ENCODE measurements at regions not wholly inside any gene's neighbourhood (a gene's known extent, or its start where the extent isn't known, plus 50 kb on each side); places are given as distances from the start of the nearest gene placed in this dataset.

DNA sequence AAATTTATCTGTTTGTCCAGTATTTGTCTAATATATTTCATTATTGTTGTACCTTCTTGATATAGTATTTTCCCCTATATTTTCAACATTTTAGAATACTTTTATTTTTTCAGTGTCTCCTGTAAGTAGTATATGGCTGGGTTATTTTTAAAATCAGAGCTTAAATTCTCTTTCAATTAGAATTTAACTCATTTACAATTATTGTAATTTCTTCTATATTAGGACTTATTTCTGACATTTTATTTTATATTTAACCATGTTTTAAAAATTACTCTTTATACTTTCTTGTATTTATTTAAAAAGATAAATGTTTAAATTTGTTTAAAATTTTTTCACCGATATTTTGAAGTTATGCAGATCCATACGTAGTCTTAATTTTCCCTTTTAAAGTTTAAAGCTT is 220.0 kb upstream of the NPVF start:
- ChIA-PET CTCF (no interaction called here), POLR2A (no interaction called here)
- no peak for DNase-seq (ENCODE audit: low read depth, low spot score)
- no peak overlapping the region for H3K4me3 ChIP-seq (ENCODE audit: low read depth, low read length)
- TF ChIP-seq CTCF (IDR thresholded peaks at IDR 0.05; ENCODE audit: insufficient read depth, low read length, missing control alignments): no peak

- DNase-seq (ENCODE audit: low read depth, low spot score): no peak
- no peak overlapping the region for H3K4me3 ChIP-seq (ENCODE audit: low read depth, low read length)
- POLR2A ChIA-PET: no interaction called here
- no peak for TF ChIP-seq CTCF (IDR thresholded peaks at IDR 0.05; ENCODE audit: insufficient read depth, low read length, missing control alignments)
- CTCF ChIA-PET: no interaction called here
Measured at GRCh38 chr7:25454020-25454419, 225.7 kb upstream of the NPVF start.

DNA sequence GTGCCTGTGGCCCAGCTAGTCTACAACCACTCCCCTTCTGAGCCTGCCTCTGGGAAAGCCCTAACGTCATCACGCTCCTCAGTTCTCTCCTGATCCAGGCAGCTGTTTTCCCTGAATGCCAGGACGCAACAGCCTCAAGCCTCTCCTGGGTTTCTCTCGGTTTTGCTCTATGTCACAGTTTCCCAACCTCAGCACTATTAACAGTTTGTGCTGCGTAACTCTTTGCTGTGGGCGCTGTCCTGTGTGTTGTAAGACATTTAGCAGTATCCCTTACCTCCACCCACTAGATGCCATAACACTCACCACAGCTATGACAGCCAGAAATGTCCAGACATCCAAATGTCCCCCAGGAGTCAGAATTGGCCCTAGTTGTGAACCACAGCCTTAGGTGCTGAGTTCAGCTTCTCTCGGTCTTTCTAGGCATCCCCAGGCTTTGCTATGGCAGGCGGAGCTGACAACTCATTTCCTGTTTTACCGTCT is 226.3 kb upstream of the NPVF start:
- no peak overlapping the region for H3K4me3 ChIP-seq (ENCODE audit: low read depth, low read length)
- DNase-seq (ENCODE audit: low read depth, low spot score): no peak
- TF ChIP-seq CTCF (IDR thresholded peaks at IDR 0.05; ENCODE audit: insufficient read depth, low read length, missing control alignments): no peak
- ChIA-PET POLR2A (no interaction called here), CTCF (interaction anchor here (1.1 kb wide), 1 partner anchor 113 kb away, joined by 3 read pairs; no protein-coding TSS in a partner anchor)

GRCh38 chr7:25455683-25456251 is 227.5 kb upstream of the NPVF start:
- ChIA-PET POLR2A (no interaction called here), CTCF (interaction anchor here (1.1 kb wide), 1 partner anchor 111 kb away, joined by 3 read pairs; no protein-coding TSS in a partner anchor)
- H3K4me3 ChIP-seq (ENCODE audit: low read depth, low read length): no peak overlapping the region
- DNase-seq (ENCODE audit: low read depth, low spot score): no peak
- no peak for TF ChIP-seq CTCF (IDR thresholded peaks at IDR 0.05; ENCODE audit: insufficient read depth, low read length, missing control alignments)

DNA sequence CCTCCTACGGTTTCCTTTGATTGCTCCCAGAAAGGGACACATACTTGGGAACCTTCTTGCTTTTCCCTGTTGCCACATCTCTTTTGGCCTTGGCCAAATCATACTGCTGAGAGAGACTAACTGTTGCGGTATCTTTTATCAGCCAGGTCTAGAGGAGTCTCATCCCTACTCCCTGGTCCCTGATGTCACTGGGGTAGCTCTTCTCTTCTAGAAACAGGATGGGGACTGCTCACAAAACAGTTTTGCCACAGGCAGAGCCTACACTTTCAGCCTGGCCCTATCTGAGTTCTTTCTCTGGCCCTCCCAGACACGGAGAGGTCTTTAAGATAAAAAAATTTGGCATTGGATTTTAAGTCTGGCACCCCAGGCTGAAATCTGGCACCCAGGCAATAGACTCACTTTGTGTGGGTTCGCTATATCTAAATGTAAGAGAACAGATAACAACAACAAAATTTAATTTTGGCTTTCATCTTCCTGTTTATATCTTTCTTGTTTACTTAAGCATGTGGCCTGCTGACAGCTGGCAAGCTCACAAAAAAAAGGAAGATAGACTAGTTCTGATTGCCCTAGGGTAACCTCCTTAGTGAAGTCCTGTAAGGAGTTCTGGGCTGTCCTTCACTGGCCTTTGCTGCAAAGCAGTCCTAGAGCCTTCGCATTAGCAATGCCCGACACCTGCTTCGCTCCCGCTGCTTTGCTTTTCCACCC is 228.3 kb upstream of the NPVF start:
- TF ChIP-seq CTCF (IDR thresholded peaks at IDR 0.05; ENCODE audit: insufficient read depth, low read length, missing control alignments): no peak
- DNase-seq (ENCODE audit: low read depth, low spot score): no peak
- ChIA-PET POLR2A (no interaction called here), CTCF (no interaction called here)
- no peak overlapping the region for H3K4me3 ChIP-seq (ENCODE audit: low read depth, low read length)

DNA sequence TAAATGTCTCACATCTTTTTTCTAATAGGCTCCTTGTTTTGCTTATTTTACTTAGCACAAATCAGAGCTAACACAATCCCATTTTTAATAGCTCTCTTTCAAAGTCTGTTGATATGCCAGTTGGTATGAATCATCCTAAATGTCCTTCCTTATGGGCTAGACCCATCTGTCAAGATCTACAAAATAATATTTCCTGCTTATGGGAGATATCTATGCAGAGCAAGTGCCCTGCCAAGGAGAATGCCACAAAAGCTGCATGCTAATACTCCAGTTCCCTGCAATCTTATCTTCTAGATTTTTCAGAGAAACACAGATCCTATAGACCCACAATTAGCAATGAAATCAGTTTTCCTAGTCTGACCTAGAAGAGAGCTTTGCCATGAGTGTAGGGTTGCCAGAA is 230.8 kb upstream of the NPVF start:
- ChIA-PET CTCF (no interaction called here), POLR2A (no interaction called here)
- no peak for TF ChIP-seq CTCF (IDR thresholded peaks at IDR 0.05; ENCODE audit: insufficient read depth, low read length, missing control alignments)
- no peak overlapping the region for H3K4me3 ChIP-seq (ENCODE audit: low read depth, low read length)
- no peak for DNase-seq (ENCODE audit: low read depth, low spot score)

Measured in AG04449 (cell line).